PC-3 (cell line): ENCODE measurements at regions not wholly inside any gene's neighbourhood (a gene's known extent, or its start where the extent isn't known, plus 50 kb on each side); places are given as distances from the start of the nearest gene placed in this dataset.
A peak's percentile ranks its signal among the peaks of the same experiment; 100 is the strongest.

Source experiments
- ATAC-seq: fragments of 200-7000 bp; cut with Tn5 transposase; 2 replicates; pipeline ENCODE4 v1.9.1; 2020; ENCODE audit warnings: mild to moderate bottlenecking, moderate library complexity
- BruUV-seq: library from RNA; stranded (reverse); fragments of 400-500 nt; replicated peaks from 2 replicates; lab custom pipeline; 2021; lab: Mats Ljungman, UMichigan
- CTCF ChIA-PET: fragments of 300-600 bp; sonication (Branson Sonifier 250); formaldehyde crosslinking; loops from one replicate; lab custom pipeline; 2022; ENCODE audit warnings: antibody characterized with exemption; lab: Charles Lee
- POLR2A ChIA-PET: fragments of 300-600 bp; sonication (Branson Sonifier 250); formaldehyde crosslinking; loops from one replicate; lab custom pipeline; 2022; ENCODE audit warnings: antibody characterized with exemption; ENCODE audit not compliant: unreplicated experiment; lab: Charles Lee
- DNase-seq: peaks from one replicate; pipeline ENCODE4 v3.0.0-alpha.2; 2015
- H2AFZ ChIP-seq: fragments of 300-600 bp; sonication (generic); 2 replicates; pipeline ENCODE4 v1.6.0; 2016; ENCODE audit warnings: antibody characterized with exemption, low read length
- H3F3A ChIP-seq: fragments of 300-600 bp; sonication (generic); one replicate; pipeline ENCODE4 v1.6.0; 2017; ENCODE audit warnings: antibody characterized with exemption, low read length, control low read depth, mild to moderate bottlenecking; ENCODE audit not compliant: unreplicated experiment
- H3K27ac ChIP-seq: fragments of 300-600 bp; sonication (generic); 2 replicates; pipeline ENCODE4 v1.5.1; 2016; ENCODE audit warnings: mild to moderate bottlenecking, low read length
- H3K27me3 ChIP-seq: fragments of 300-600 bp; sonication (generic); 2 replicates; pipeline ENCODE4 v1.6.1; 2016; ENCODE audit warnings: low read length, mixed read lengths
- H3K36me3 ChIP-seq: fragments of 300-600 bp; sonication (generic); 2 replicates; pipeline ENCODE4 v1.6.1; 2016; ENCODE audit warnings: low read depth, mixed run types, low read length, mixed read lengths
- H3K4me1 ChIP-seq: fragments of 300-600 bp; sonication (generic); 2 replicates; pipeline ENCODE4 v1.5.1; 2016; ENCODE audit warnings: low read length; ENCODE audit not compliant: insufficient read depth
- H3K4me2 ChIP-seq: fragments of 300-600 bp; sonication (generic); 2 replicates; pipeline ENCODE4 v1.6.0; 2016; ENCODE audit warnings: low read length
- H3K4me3 ChIP-seq: fragments of 300-600 bp; sonication (generic); 2 replicates; pipeline ENCODE4 v1.5.1; 2016; ENCODE audit warnings: mild to moderate bottlenecking, low read length, mixed read lengths
- H3K79me2 ChIP-seq: fragments of 300-600 bp; sonication (generic); 2 replicates; pipeline ENCODE4 v1.6.1; 2017; ENCODE audit warnings: low read length, mixed read lengths
- H3K9ac ChIP-seq: fragments of 300-600 bp; sonication (generic); 2 replicates; pipeline ENCODE4 v1.6.0; 2016; ENCODE audit warnings: mild to moderate bottlenecking, low read length
- H3K9me2 ChIP-seq: fragments of 300-600 bp; sonication (generic); replicated peaks from 2 replicates; pipeline ENCODE4 v1.6.1; 2016; ENCODE audit warnings: mixed run types, low read length, mixed read lengths
- H3K9me3 ChIP-seq: fragments of 300-600 bp; sonication (generic); 2 replicates; pipeline ENCODE4 v1.6.1; 2016; ENCODE audit warnings: low read length, mixed read lengths
- H4K20me1 ChIP-seq: fragments of 300-600 bp; sonication (generic); 2 replicates; pipeline ENCODE4 v1.6.1; 2016; ENCODE audit warnings: low read length, mixed read lengths
- EZH2 ChIP-seq: fragments of 300-600 bp; sonication (generic); IDR thresholded peaks from one replicate; pipeline ENCODE4 v1.6.1; 2017; ENCODE audit warnings: antibody characterized with exemption, mild to moderate bottlenecking, low read length; ENCODE audit not compliant: unreplicated experiment
- EZH2phosphoT487 ChIP-seq: fragments of 300-600 bp; sonication (generic); IDR thresholded peaks from 2 replicates; pipeline ENCODE4 v1.6.1; 2018; ENCODE audit warnings: mild to moderate bottlenecking, antibody characterized with exemption, low read length, borderline replicate concordance
- intact Hi-C: fragments of 100-400 bp; cut with micrococcal nuclease; formaldehyde crosslinking; loops from 2 replicates; pipeline ENCODE4 v1.9.0; 2023
- TF ChIP-seq, protein P1 (sequence below): fragments of 300-600 bp; sonication (generic); conservative IDR thresholded peaks from 2 replicates; pipeline ENCODE4 v1.5.1; 2017; ENCODE audit warnings: antibody characterized with exemption, low read depth, mild to moderate bottlenecking, low read length

DNA sequence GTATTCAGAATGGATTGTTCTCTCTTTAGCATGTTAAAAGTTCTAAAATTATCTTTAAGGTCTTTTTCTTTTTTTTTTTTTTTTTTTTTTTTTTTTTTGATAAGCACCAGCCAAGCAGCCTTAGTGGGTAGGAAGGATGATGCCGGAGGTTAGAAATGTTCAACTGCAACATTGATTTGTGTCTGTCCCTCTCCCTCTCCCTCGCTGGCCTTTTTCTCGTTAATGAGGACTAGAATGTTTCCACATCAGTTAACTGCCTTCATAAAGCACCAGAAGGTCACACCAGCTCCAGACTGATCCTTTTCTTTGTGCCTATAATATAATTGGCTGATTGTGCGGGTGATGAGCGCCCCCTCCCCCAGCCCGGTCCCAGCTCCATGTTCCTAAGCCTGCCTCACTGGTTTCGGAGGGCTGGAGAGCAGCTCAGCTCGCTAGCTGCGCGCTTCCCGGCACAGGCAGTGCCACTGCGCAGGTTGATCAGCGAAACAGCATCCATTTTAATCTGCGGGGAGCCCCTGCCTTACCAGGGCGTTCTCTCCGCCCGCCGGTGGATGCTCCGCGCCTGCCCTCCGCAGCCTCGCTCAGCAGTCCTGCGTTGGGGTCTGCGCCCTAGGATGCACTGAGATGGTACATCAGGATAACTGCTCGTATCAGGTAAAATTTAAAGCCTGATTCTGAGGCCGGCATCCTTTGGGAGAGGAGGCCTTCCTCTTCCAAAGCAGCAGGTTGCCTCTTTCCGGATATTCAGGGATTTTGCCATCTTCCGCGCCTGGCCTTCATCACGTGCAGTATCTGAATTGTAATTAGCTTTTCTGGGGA is 148.9 kb upstream of the IL12A start, which contains the start of gene SCHIP1:
Gene SCHIP1 (plus strand): TSS at position 301 of the 819 bp plus-strand sequence.
- Histone ChIP-seq H2AFZ (no peak within 1 kb of the TSS), H3K4me2 (no peak within 1 kb of the TSS), H3K27ac (no peak within 1 kb of the TSS), H3K27me3 (no peaks in the 10 kb centered on the region), H3K4me1 (peaks cover 16% of the 10 kb centered on the region), H4K20me1 (peaks cover 16% of the 10 kb centered on the region), H3K36me3 (no peaks in the 10 kb centered on the region), H3K9me3 (no peaks in the 10 kb centered on the region), H3K4me3 (no peak within 1 kb of the TSS), H3K9ac (no peak within 1 kb of the TSS), H3K79me2 (peaks cover 69% of the 10 kb centered on the region), H3K9me2 (no peaks in the 10 kb centered on the region), H3F3A (no peaks in the 10 kb centered on the region)
- intact Hi-C loops, result no loop called here
- ChIA-PET CTCF (no interaction called here), POLR2A (interaction anchor here (0.6 kb wide), 1 partner anchor 656 kb away, joined by 6 read pairs; no protein-coding TSS in a partner anchor)
- no peak for DNase-seq
- TF ChIP-seq EZH2phosphoT487 (no peak), EZH2 (no peak)
- TF ChIP-seq, protein P1, sequence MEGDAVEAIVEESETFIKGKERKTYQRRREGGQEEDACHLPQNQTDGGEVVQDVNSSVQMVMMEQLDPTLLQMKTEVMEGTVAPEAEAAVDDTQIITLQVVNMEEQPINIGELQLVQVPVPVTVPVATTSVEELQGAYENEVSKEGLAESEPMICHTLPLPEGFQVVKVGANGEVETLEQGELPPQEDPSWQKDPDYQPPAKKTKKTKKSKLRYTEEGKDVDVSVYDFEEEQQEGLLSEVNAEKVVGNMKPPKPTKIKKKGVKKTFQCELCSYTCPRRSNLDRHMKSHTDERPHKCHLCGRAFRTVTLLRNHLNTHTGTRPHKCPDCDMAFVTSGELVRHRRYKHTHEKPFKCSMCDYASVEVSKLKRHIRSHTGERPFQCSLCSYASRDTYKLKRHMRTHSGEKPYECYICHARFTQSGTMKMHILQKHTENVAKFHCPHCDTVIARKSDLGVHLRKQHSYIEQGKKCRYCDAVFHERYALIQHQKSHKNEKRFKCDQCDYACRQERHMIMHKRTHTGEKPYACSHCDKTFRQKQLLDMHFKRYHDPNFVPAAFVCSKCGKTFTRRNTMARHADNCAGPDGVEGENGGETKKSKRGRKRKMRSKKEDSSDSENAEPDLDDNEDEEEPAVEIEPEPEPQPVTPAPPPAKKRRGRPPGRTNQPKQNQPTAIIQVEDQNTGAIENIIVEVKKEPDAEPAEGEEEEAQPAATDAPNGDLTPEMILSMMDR, result no peak
- no TSS peak for BruUV-seq
- no peak for ATAC-seq

DNA sequence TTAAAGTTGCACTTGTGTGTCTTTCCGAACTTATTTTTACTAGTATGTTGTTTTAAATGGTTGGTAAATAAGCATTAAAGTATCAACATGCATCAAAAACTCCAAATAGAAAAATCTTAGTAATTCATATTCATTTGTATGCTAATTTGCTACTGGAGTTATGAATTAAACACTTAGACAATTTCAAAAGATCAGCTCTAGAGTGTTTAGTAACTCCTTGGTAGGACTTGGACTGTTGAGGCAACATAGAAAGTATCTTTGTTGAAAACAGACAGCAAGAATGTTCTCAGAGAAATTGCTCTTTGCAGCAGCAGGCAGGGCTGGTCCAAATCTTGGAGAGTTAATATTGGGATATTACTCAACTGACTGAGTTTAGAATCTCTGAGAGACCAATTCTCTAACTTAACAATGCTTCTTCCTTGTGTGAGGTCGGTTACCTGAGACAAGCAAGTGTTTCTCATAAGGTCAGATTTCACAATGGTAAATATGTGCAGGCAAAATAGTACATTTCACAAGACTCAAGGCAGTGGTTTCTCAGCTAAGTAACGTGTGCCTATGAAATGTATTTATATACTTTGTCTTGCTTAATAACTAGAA is 147.8 kb upstream of the IL12A start:
- Histone ChIP-seq H2AFZ (no peak overlapping the region), H3K9me3 (no peaks in the 10 kb centered on the region), H4K20me1 (peaks cover 16% of the 10 kb centered on the region), H3K27ac (no peak overlapping the region), H3K4me3 (no peak overlapping the region), H3F3A (no peaks in the 10 kb centered on the region), H3K79me2 (peaks cover 74% of the 10 kb centered on the region), H3K4me2 (no peak overlapping the region), H3K36me3 (no peaks in the 10 kb centered on the region), H3K9ac (no peak overlapping the region), H3K9me2 (no peaks in the 10 kb centered on the region), H3K27me3 (no peaks in the 10 kb centered on the region), H3K4me1 (peaks cover 16% of the 10 kb centered on the region)
- ChIA-PET CTCF (interaction anchor here (0.6 kb wide), 1 partner anchor 1093 kb away, joined by 3 read pairs; no protein-coding TSS in a partner anchor), POLR2A (no interaction called here)
- ATAC-seq (peak; percentile 42), DNase-seq (peak; percentile 59)
- TF ChIP-seq, protein P1, result no peak
- TF ChIP-seq EZH2phosphoT487, result no peak
- TF ChIP-seq EZH2, result no peak
- no TSS peak for BruUV-seq
- intact Hi-C loops, result no loop called here
